22Rv1 (cell line): ENCODE measurements at regions not wholly inside any gene's neighbourhood (a gene's known extent, or its start where the extent isn't known, plus 50 kb on each side); places are given as distances from the start of the nearest gene placed in this dataset.
"Not testable (repeated sequence)": the region's sequence is repeated elsewhere in the genome, so short reads cannot be mapped to it uniquely, and the experiment has no call there.

Source experiments
- ZFX ChIP-seq: fragments of 450-650 bp; IDR thresholded peaks from 2 replicates; pipeline ENCODE4 v1.6.1; 2017; ENCODE audit warnings: antibody characterized with exemption, borderline replicate concordance
- TF ChIP-seq, protein P1 (sequence below): fragments of 450-650 bp; IDR thresholded peaks from 2 replicates; pipeline ENCODE4 v1.5.1; 2017; ENCODE audit warnings: mild to moderate bottlenecking

DNA sequence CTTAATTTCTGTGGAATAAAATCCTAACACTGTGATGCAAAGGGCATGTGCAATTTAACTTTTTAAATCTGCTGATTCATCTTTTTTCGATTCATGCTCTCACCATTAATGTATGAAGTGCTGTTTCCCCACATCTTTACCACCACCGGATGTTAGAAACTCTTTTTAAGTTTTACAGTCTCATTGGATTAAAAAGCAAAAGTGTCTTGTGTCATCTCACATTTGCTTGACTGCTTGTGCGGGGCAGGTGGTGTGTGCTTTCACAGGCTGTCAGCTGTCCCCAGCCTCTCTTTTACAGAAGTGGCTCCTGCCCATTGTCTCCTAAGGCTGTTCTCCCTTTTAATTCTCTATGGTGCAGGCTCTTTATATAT lies 71.4 kb downstream of the ARHGAP11B start:
- TF ChIP-seq, protein P1, sequence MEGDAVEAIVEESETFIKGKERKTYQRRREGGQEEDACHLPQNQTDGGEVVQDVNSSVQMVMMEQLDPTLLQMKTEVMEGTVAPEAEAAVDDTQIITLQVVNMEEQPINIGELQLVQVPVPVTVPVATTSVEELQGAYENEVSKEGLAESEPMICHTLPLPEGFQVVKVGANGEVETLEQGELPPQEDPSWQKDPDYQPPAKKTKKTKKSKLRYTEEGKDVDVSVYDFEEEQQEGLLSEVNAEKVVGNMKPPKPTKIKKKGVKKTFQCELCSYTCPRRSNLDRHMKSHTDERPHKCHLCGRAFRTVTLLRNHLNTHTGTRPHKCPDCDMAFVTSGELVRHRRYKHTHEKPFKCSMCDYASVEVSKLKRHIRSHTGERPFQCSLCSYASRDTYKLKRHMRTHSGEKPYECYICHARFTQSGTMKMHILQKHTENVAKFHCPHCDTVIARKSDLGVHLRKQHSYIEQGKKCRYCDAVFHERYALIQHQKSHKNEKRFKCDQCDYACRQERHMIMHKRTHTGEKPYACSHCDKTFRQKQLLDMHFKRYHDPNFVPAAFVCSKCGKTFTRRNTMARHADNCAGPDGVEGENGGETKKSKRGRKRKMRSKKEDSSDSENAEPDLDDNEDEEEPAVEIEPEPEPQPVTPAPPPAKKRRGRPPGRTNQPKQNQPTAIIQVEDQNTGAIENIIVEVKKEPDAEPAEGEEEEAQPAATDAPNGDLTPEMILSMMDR: not testable (repeated sequence)
- not testable (repeated sequence) for TF ChIP-seq ZFX
